ENCODE measurements at regions not wholly inside any gene's neighbourhood (a gene's known extent, or its start where the extent isn't known, plus 50 kb on each side); places are given as distances from the start of the nearest gene placed in this dataset.

DNA sequence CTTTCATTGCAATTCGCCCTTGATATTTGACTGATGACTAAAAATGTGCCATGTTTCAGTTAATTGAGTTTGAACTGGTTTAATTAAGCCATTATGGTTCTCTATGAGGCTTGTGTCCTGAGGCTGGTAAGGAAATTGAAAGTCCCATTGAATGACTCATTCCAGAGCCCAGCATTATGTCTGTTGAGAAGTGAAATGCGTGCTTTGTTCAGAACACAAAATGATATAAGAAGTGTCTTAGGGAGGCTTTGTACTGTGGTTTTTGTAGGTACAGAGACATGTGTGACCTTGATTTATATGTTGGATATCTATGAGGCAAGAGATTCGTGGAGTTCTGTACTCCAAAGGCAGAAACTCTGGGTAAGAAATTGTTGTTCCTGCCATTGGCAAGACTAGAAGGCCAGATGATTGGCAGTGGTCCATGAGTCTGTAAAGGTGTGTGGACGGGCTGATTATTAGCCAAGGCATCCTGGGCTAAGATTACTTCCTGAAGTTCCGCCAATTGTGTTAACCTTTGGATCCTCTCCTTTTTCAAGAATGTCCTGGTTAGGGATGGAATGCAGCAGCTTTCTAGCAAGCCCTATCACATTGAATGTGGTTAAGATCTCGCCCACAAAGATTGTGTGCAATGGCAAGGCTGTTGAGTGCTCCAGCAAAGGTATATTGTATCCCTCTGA, 103.7 kb downstream of the NPIPB5 start:
- intact Hi-C loops (cut with micrococcal nuclease; ENCODE audit: unreplicated experiment): no loop called here
- Mint-ChIP-seq H3K4me1 (ENCODE audit: low read depth, unreplicated experiment) (peaks cover 10% of the 10 kb centered on the region), H3K9me3 (ENCODE audit: unreplicated experiment) (no peaks in the 10 kb centered on the region), H3K4me3 (ENCODE audit: unreplicated experiment) (no peak overlapping the region), H3K27ac (ENCODE audit: unreplicated experiment) (no peak overlapping the region), H3K27me3 (ENCODE audit: insufficient read depth, unreplicated experiment) (peaks cover 2% of the 10 kb centered on the region), H3K36me3 (ENCODE audit: insufficient read depth, unreplicated experiment) (no peaks in the 10 kb centered on the region)
- no TSS peak for BruUV-seq (replicated peaks)
- Histone ChIP-seq H3K4me1 (peaks cover 12% of the 10 kb centered on the region), H3K9me3 (no peaks in the 10 kb centered on the region), H3K27me3 (replicated peaks; ENCODE audit: control insufficient read depth, insufficient read depth, low read length) (no peaks in the 10 kb centered on the region), H3K36me3 (ENCODE audit: control insufficient read depth, insufficient read depth, low read length) (no peaks in the 10 kb centered on the region), H3K4me3 (ENCODE audit: low read depth, low read length) (no peak overlapping the region)
- ChIA-PET CTCF (no interaction called here), POLR2A (no interaction called here)
- TF ChIP-seq, protein P1, sequence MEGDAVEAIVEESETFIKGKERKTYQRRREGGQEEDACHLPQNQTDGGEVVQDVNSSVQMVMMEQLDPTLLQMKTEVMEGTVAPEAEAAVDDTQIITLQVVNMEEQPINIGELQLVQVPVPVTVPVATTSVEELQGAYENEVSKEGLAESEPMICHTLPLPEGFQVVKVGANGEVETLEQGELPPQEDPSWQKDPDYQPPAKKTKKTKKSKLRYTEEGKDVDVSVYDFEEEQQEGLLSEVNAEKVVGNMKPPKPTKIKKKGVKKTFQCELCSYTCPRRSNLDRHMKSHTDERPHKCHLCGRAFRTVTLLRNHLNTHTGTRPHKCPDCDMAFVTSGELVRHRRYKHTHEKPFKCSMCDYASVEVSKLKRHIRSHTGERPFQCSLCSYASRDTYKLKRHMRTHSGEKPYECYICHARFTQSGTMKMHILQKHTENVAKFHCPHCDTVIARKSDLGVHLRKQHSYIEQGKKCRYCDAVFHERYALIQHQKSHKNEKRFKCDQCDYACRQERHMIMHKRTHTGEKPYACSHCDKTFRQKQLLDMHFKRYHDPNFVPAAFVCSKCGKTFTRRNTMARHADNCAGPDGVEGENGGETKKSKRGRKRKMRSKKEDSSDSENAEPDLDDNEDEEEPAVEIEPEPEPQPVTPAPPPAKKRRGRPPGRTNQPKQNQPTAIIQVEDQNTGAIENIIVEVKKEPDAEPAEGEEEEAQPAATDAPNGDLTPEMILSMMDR (IDR thresholded peaks at IDR 0.05; ENCODE audit: insufficient read depth in 1 of 2, low read depth in 1 of 2, low read length in 1 of 2, severe bottlenecking in 1 of 2, unreplicated experiment in 1 of 2): no peak
- DNase-seq: peak; percentile 38 to 62

DNA sequence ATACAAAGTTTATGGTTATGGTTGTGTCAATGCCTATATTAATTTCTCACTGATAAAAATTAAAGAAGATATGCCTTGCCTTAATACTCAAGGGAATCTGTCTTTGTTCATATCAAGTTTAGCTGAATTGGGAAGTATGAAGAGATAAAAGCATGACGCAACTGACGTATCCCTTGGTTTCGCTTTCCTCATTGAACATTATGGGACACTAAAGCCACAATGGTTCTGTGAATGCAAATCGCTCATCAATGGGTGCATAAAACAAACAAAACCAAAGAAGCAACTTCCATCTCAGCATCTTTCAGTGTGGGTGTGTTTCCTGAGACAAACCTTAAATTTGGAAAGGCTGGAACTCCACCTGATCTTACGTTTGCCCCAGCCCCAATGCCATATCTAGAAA, 108.2 kb downstream of the NPIPB5 start:
- no peak overlapping the region for H3K4me3 ChIP-seq (ENCODE audit: low read depth, low read length)
- H3K4me1 ChIP-seq: peaks cover 12% of the 10 kb centered on the region
- Mint-ChIP-seq H3K27me3 (ENCODE audit: insufficient read depth, unreplicated experiment) (peaks cover 4% of the 10 kb centered on the region), H3K9me3 (ENCODE audit: unreplicated experiment) (no peaks in the 10 kb centered on the region), H3K27ac (ENCODE audit: unreplicated experiment) (no peak overlapping the region), H3K4me1 (ENCODE audit: low read depth, unreplicated experiment) (peaks cover 10% of the 10 kb centered on the region), H3K36me3 (ENCODE audit: insufficient read depth, unreplicated experiment) (no peaks in the 10 kb centered on the region), H3K4me3 (ENCODE audit: unreplicated experiment) (no peak overlapping the region)
- no peaks in the 10 kb centered on the region; the same call in 1 of the 2 replicates for H3K27me3 ChIP-seq (replicated peaks; ENCODE audit: control insufficient read depth, insufficient read depth, low read length)
- ChIA-PET POLR2A (no interaction called here), CTCF (no interaction called here)
- H3K9me3 ChIP-seq: no peaks in the 10 kb centered on the region
- intact Hi-C loops (cut with micrococcal nuclease; ENCODE audit: unreplicated experiment): no loop called here
- no peaks in the 10 kb centered on the region for H3K36me3 ChIP-seq (ENCODE audit: control insufficient read depth, insufficient read depth, low read length)
- no peak for DNase-seq
- BruUV-seq (replicated peaks): no TSS peak
- TF ChIP-seq, protein P1 (IDR thresholded peaks at IDR 0.05; ENCODE audit: insufficient read depth in 1 of 2, low read depth in 1 of 2, low read length in 1 of 2, severe bottlenecking in 1 of 2, unreplicated experiment in 1 of 2): no peak

DNA sequence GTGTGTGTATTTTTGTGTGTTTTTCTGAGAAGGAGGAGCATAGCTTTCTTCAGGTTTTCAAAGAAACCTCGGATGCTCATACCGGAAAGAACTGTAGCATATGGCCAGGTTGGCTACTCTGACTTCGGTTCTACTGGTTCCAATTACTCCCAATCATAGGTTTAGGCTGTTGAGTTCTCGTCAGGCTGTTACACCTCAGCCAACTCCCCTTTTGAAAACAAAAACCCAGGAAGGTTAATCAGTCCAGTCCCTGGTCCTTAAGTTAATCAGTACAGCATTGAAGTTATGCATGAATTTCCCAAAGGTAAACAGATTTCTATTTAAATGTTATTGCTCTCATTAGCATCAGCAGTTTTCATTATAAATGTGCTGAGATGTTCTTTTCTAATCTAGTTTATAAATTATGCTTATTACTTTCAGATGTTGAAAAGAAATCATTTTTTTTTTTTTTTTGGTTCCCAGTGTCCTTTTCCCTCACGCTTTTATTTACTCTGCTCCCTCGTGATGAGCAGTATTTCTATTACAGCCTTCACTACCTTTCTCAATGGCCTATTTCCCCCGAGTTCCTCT, 111.0 kb downstream of the NPIPB5 start:
- Mint-ChIP-seq H3K9me3 (ENCODE audit: unreplicated experiment) (no peaks in the 10 kb centered on the region), H3K4me1 (ENCODE audit: low read depth, unreplicated experiment) (no peaks in the 10 kb centered on the region), H3K27ac (ENCODE audit: unreplicated experiment) (no peak overlapping the region), H3K27me3 (ENCODE audit: insufficient read depth, unreplicated experiment) (peaks cover 4% of the 10 kb centered on the region), H3K36me3 (ENCODE audit: insufficient read depth, unreplicated experiment) (no peaks in the 10 kb centered on the region), H3K4me3 (ENCODE audit: unreplicated experiment) (no peak overlapping the region)
- no peaks in the 10 kb centered on the region for H3K36me3 ChIP-seq (ENCODE audit: control insufficient read depth, insufficient read depth, low read length)
- ChIA-PET POLR2A (no interaction called here), CTCF (no interaction called here)
- no peak for DNase-seq
- intact Hi-C loops (cut with micrococcal nuclease; ENCODE audit: unreplicated experiment): no loop called here
- H3K4me3 ChIP-seq (ENCODE audit: low read depth, low read length): no peak overlapping the region
- no TSS peak for BruUV-seq (replicated peaks)
- no peaks in the 10 kb centered on the region for H3K9me3 ChIP-seq
- no peaks in the 10 kb centered on the region; the same call in 1 of the 2 replicates for H3K27me3 ChIP-seq (replicated peaks; ENCODE audit: control insufficient read depth, insufficient read depth, low read length)
- H3K4me1 ChIP-seq: no peaks in the 10 kb centered on the region
- TF ChIP-seq, protein P1 (IDR thresholded peaks at IDR 0.05; ENCODE audit: insufficient read depth in 1 of 2, low read depth in 1 of 2, low read length in 1 of 2, severe bottlenecking in 1 of 2, unreplicated experiment in 1 of 2): no peak

Data from Caco-2 (cell line).